ENCODE measurements at regions not wholly inside any gene's neighbourhood (a gene's known extent, or its start where the extent isn't known, plus 50 kb on each side); places are given as distances from the start of the nearest gene placed in this dataset.
A peak's percentile ranks its signal among the peaks of the same experiment; 100 is the strongest.

GRCh38 chr4:143273160-143273917 lies 63.3 kb upstream of the GAB1 start:
- no peak overlapping the region for H3K4me3 ChIP-seq (ENCODE audit: low read depth, low read length)
- no peak for TF ChIP-seq CTCF (IDR thresholded peaks at IDR 0.05; ENCODE audit: low read depth, low read length)

GRCh38 chr4:143280861-143281260 lies 55.8 kb upstream of the GAB1 start:
- TF ChIP-seq CTCF (IDR thresholded peaks at IDR 0.05; ENCODE audit: low read depth, low read length) = no peak
- no peak overlapping the region for H3K4me3 ChIP-seq (ENCODE audit: low read depth, low read length)

GRCh38 chr4:143281507-143282190 lies 55.0 kb upstream of the GAB1 start:
- TF ChIP-seq CTCF (IDR thresholded peaks at IDR 0.05; ENCODE audit: low read depth, low read length) = no peak
- H3K4me3 ChIP-seq (ENCODE audit: low read depth, low read length) = no peak overlapping the region

- no peak for TF ChIP-seq CTCF (IDR thresholded peaks at IDR 0.05; ENCODE audit: low read depth, low read length)
- H3K4me3 ChIP-seq (ENCODE audit: low read depth, low read length) = no peak overlapping the region
These were observed 54.4 kb upstream of the GAB1 start for GRCh38 chr4:143282211-143282707.

GRCh38 chr4:143285696-143286437 lies 50.8 kb upstream of the GAB1 start:
- no peak overlapping the region for H3K4me3 ChIP-seq (ENCODE audit: low read depth, low read length)
- no peak for TF ChIP-seq CTCF (IDR thresholded peaks at IDR 0.05; ENCODE audit: low read depth, low read length)

- 0 out of 2 replicates have a peak overlapping the region, but pooled peaks have one; percentile 3 for H3K4me3 ChIP-seq (ENCODE audit: low read depth, low read length)
- no peak for TF ChIP-seq CTCF (IDR thresholded peaks at IDR 0.05; ENCODE audit: low read depth, low read length)
These were observed 49.7 kb upstream of the GAB1 start for GRCh38 chr4:143286701-143287571.

Measured in WI38 (cell line).